ENCODE measurements at regions not wholly inside any gene's neighbourhood (a gene's known extent, or its start where the extent isn't known, plus 50 kb on each side); places are given as distances from the start of the nearest gene placed in this dataset.

DNA sequence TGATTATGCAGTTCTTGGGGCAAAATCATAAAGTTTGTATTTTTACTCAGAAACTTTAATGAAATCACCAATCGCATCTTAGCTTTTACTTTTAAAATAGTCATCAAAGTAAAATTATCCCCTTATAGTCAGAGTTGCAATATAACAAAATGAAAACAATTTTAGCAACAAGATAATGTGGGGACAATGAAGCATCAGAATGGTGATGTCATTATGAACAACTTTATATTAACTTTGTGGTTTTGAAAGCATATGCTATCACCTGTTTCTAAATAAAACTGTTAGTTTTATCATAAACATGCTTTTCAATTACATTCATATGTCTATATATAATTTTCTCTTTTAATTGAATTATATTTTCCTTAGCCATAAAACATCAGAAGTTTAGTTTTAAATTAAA lies 856.8 kb downstream of the CDH9 start:
- TF ChIP-seq POLR2AphosphoS5 (IDR thresholded peaks at IDR 0.05; ENCODE audit: low read depth, low read length) (no peak), POLR2A (IDR thresholded peaks at IDR 0.05; ENCODE audit: low read depth, low read length) (no peak), SPI1 (IDR thresholded peaks at IDR 0.05; ENCODE audit: low read depth, low read length) (no peak), PAX5 (IDR thresholded peaks at IDR 0.05; ENCODE audit: insufficient read depth, low read length, severe bottlenecking) (no peak), TAF1 (IDR thresholded peaks at IDR 0.05; ENCODE audit: low read depth, low read length) (no peak)
